NCI-H1436 (cell line): ENCODE measurements at regions not wholly inside any gene's neighbourhood (a gene's known extent, or its start where the extent isn't known, plus 50 kb on each side); places are given as distances from the start of the nearest gene placed in this dataset.

ENCODE experiments used
- DNase-seq: peaks from one replicate; lab custom pipeline; 2025; lab: John Stamatoyannopoulos, UW

- DNase-seq = no peak
Observed at GRCh38 chr2:239590276-239590675, 189.5 kb upstream of the HDAC4 start.

GRCh38 chr2:239589833-239590232, 189.0 kb upstream of the HDAC4 start:
- no peak for DNase-seq

GRCh38 chr2:239589270-239589825, 188.5 kb upstream of the HDAC4 start:
- no peak for DNase-seq

- DNase-seq = no peak
Observed at GRCh38 chr2:239588451-239589269, 187.8 kb upstream of the HDAC4 start.

- no peak for DNase-seq
Observed at GRCh38 chr2:239587841-239588240, 187.0 kb upstream of the HDAC4 start.

GRCh38 chr2:239587311-239587731, 186.5 kb upstream of the HDAC4 start:
- DNase-seq = no peak

GRCh38 chr2:239586651-239587310, 186.0 kb upstream of the HDAC4 start:
- DNase-seq = no peak

- DNase-seq = no peak
Observed at GRCh38 chr2:239585422-239585821, 184.6 kb upstream of the HDAC4 start.

- DNase-seq = no peak
Observed at GRCh38 chr2:239584986-239585385, 184.2 kb upstream of the HDAC4 start.

GRCh38 chr2:239583879-239584859, 183.3 kb upstream of the HDAC4 start:
- DNase-seq = no peak

GRCh38 chr2:239583171-239583878, 182.5 kb upstream of the HDAC4 start:
- no peak for DNase-seq

- DNase-seq = no peak
Observed at GRCh38 chr2:239582476-239582875, 181.7 kb upstream of the HDAC4 start.

GRCh38 chr2:239581352-239581901, 180.6 kb upstream of the HDAC4 start:
- DNase-seq = no peak

GRCh38 chr2:239580199-239580527, 179.3 kb upstream of the HDAC4 start:
- DNase-seq = no peak

GRCh38 chr2:239579524-239580198, 178.8 kb upstream of the HDAC4 start:
- no peak for DNase-seq

- no peak for DNase-seq
Observed at GRCh38 chr2:239579081-239579480, 178.3 kb upstream of the HDAC4 start.

GRCh38 chr2:239578381-239578780, 177.6 kb upstream of the HDAC4 start:
- no peak for DNase-seq

- no peak for DNase-seq
Observed at GRCh38 chr2:239577935-239578334, 177.1 kb upstream of the HDAC4 start.

- no peak for DNase-seq
Observed at GRCh38 chr2:239576784-239577685, 176.2 kb upstream of the HDAC4 start.
